Inferior parietal cortex (tissue), 1 donor: ENCODE measurements at regions not wholly inside any gene's neighbourhood (a gene's known extent, or its start where the extent isn't known, plus 50 kb on each side); places are given as distances from the start of the nearest gene placed in this dataset.
"Not testable (repeated sequence)": the region's sequence is repeated elsewhere in the genome, so short reads cannot be mapped to it uniquely, and the experiment has no call there.

Source experiments
- DNase-seq: peaks from one replicate; pipeline ENCODE4 v3.0.0-alpha.2; 2016; ENCODE audit errors: extremely low spot score

- DNase-seq, result no peak
Observed at GRCh38 chr10:37067576-37067975, 57.8 kb upstream of the ANKRD30A start.

- not testable (repeated sequence) for DNase-seq
Observed at GRCh38 chr10:37062296-37062695, 63.1 kb upstream of the ANKRD30A start.

GRCh38 chr10:37057261-37057660 lies 68.1 kb upstream of the ANKRD30A start:
- no peak for DNase-seq

GRCh38 chr10:37053476-37053875 lies 71.9 kb upstream of the ANKRD30A start:
- no peak for DNase-seq

GRCh38 chr10:37049982-37050381 lies 75.4 kb upstream of the ANKRD30A start:
- DNase-seq, result not testable (repeated sequence)

GRCh38 chr10:37044319-37044718 lies 81.1 kb upstream of the ANKRD30A start:
- not testable (repeated sequence) for DNase-seq

GRCh38 chr10:37035853-37036252 lies 89.5 kb upstream of the ANKRD30A start:
- no peak for DNase-seq

- DNase-seq, result no peak
Observed at GRCh38 chr10:37015498-37015897, 109.9 kb upstream of the ANKRD30A start.

GRCh38 chr10:37010741-37011140 lies 114.7 kb upstream of the ANKRD30A start:
- no peak for DNase-seq

GRCh38 chr10:37008276-37008675 lies 117.1 kb upstream of the ANKRD30A start:
- DNase-seq, result not testable (repeated sequence)

- DNase-seq, result no peak
Observed at GRCh38 chr10:37003126-37003525, 122.3 kb upstream of the ANKRD30A start.

GRCh38 chr10:36995806-36996205 lies 129.6 kb upstream of the ANKRD30A start:
- not testable (repeated sequence) for DNase-seq

GRCh38 chr10:36994886-36995285 lies 130.5 kb upstream of the ANKRD30A start:
- no peak for DNase-seq

- DNase-seq, result no peak
Observed at GRCh38 chr10:36989233-36989632, 136.2 kb upstream of the ANKRD30A start.

- no peak for DNase-seq
Observed at GRCh38 chr10:36946598-36946997, 178.8 kb upstream of the ANKRD30A start.

- DNase-seq, result no peak
Observed at GRCh38 chr10:36943544-36943943, 181.9 kb upstream of the ANKRD30A start.

- no peak for DNase-seq
Observed at GRCh38 chr10:36942616-36943015, 182.8 kb upstream of the ANKRD30A start.

- DNase-seq, result no peak
Observed at GRCh38 chr10:36903040-36903439, 222.4 kb upstream of the ANKRD30A start.

- DNase-seq, result no peak
Observed at GRCh38 chr10:36899652-36900051, 225.7 kb upstream of the ANKRD30A start.

GRCh38 chr10:36888925-36889573 lies 236.3 kb upstream of the ANKRD30A start:
- DNase-seq, result no peak

GRCh38 chr10:36886303-36886891 lies 239.0 kb upstream of the ANKRD30A start:
- DNase-seq, result no peak

GRCh38 chr10:36885746-36886145 lies 239.7 kb upstream of the ANKRD30A start:
- no peak for DNase-seq

- no peak for DNase-seq
Observed at GRCh38 chr10:36882781-36883180, 242.6 kb upstream of the ANKRD30A start.

GRCh38 chr10:36880898-36881297 lies 244.5 kb upstream of the ANKRD30A start:
- no peak for DNase-seq
